ENCODE measurements at regions not wholly inside any gene's neighbourhood (a gene's known extent, or its start where the extent isn't known, plus 50 kb on each side); places are given as distances from the start of the nearest gene placed in this dataset.
"Not testable (repeated sequence)": the region's sequence is repeated elsewhere in the genome, so short reads cannot be mapped to it uniquely, and the experiment has no call there.

- not testable (repeated sequence) for TF ChIP-seq USF2 (CRISPR knock-in tag; IDR thresholded peaks at IDR 0.05); USF1 (CRISPR knock-in tag; IDR thresholded peaks at IDR 0.05); RCOR1 (IDR thresholded peaks at IDR 0.05; ENCODE audit: borderline replicate concordance in 1 of 2, low read depth in 2 of 2, low read length in 2 of 2); NCOA2 (IDR thresholded peaks at IDR 0.05; ENCODE audit: partially characterized antibody in 2 of 2); PBX2 (CRISPR knock-in tag; IDR thresholded peaks at IDR 0.05; ENCODE audit: low read depth); PBX2 (tag; conservative IDR thresholded peaks at IDR 0.05; ENCODE audit: low read depth); NCOA1 (IDR thresholded peaks at IDR 0.05; ENCODE audit: low read depth); EZH2 (IDR thresholded peaks at IDR 0.05; ENCODE audit: borderline replicate concordance, low read depth, low read length)
These were observed 87.4 kb upstream of the FCGR1A start for GRCh38 chr1:149695066-149695465.

Measured in K562 (cell line).